WTC11 (cell line): ENCODE measurements at regions not wholly inside any gene's neighbourhood (a gene's known extent, or its start where the extent isn't known, plus 50 kb on each side); places are given as distances from the start of the nearest gene placed in this dataset.

Experiments
- ATAC-seq: fragments of 200-7000 bp; cut with Tn5 transposase; 2 replicates; pipeline ENCODE4 v1.10.0; 2021; ENCODE audit warnings: mild to moderate bottlenecking, moderate library complexity
- CTCF ChIA-PET: fragments of 300-600 bp; sonication (Branson Sonifier 250); formaldehyde crosslinking; loops from one replicate; lab custom pipeline; 2021; ENCODE audit warnings: antibody characterized with exemption; lab: Charles Lee
- POLR2A ChIA-PET: fragments of 350-600 bp; sonication (Branson Sonifier 250); formaldehyde crosslinking; loops from one replicate; lab custom pipeline; 2021; ENCODE audit warnings: antibody characterized with exemption; lab: Charles Lee
- DNase-seq: peaks from one replicate; pipeline ENCODE4 v3.0.0; 2021; ENCODE audit warnings: low spot score
- H3K27ac Mint-ChIP-seq: 2 replicates; pipeline ENCODE4 v1.8.0; 2021; ENCODE audit warnings: mixed read lengths
- H3K27me3 Mint-ChIP-seq: 2 replicates; pipeline ENCODE4 v1.8.0; 2021; ENCODE audit warnings: low read depth, mild to moderate bottlenecking, moderate library complexity, mixed read lengths
- H3K36me3 Mint-ChIP-seq: 2 replicates; pipeline ENCODE4 v1.8.0; 2021; ENCODE audit warnings: mixed read lengths
- H3K4me1 Mint-ChIP-seq: 2 replicates; pipeline ENCODE4 v1.8.0; 2022; ENCODE audit warnings: mixed read lengths
- H3K4me3 Mint-ChIP-seq: 2 replicates; pipeline ENCODE4 v1.8.0; 2021; ENCODE audit warnings: mild to moderate bottlenecking, moderate library complexity, mixed read lengths
- H3K9me3 Mint-ChIP-seq: 2 replicates; pipeline ENCODE4 v1.8.0; 2021; ENCODE audit warnings: mixed read lengths
- ARID4B ChIP-seq: sonication (generic); formaldehyde crosslinking; IDR thresholded peaks from 2 replicates; pipeline ENCODE4 v1.8.0; 2023; ENCODE audit warnings: missing genetic modification reagents, mild to moderate bottlenecking, borderline replicate concordance
- CREB1 ChIP-seq: sonication (generic); formaldehyde crosslinking; IDR thresholded peaks from 2 replicates; pipeline ENCODE4 v1.8.0; 2023; ENCODE audit warnings: mild to moderate bottlenecking, missing genetic modification reagents
- NR3C1 ChIP-seq: sonication (generic); formaldehyde crosslinking; conservative IDR thresholded peaks from 2 replicates; pipeline ENCODE4 v1.8.1; 2023; ENCODE audit warnings: low read depth, mild to moderate bottlenecking, missing genetic modification reagents
- PREB ChIP-seq: sonication (generic); formaldehyde crosslinking; IDR thresholded peaks from 2 replicates; pipeline ENCODE4 v1.8.1; 2022; ENCODE audit warnings: mild to moderate bottlenecking, missing genetic modification reagents, moderate library complexity, borderline replicate concordance
- RELA ChIP-seq: sonication (generic); formaldehyde crosslinking; IDR thresholded peaks from 2 replicates; pipeline ENCODE4 v1.8.1; 2022; ENCODE audit warnings: missing genetic modification reagents, mild to moderate bottlenecking, borderline replicate concordance
- SMAD3 ChIP-seq: sonication (generic); formaldehyde crosslinking; IDR thresholded peaks from 2 replicates; pipeline ENCODE4 v1.8.0; 2022; ENCODE audit warnings: missing genetic modification reagents, mild to moderate bottlenecking, borderline replicate concordance
- TCF7 ChIP-seq: sonication (generic); formaldehyde crosslinking; IDR thresholded peaks from 2 replicates; pipeline ENCODE4 v1.8.0; 2022; ENCODE audit warnings: mild to moderate bottlenecking, low read depth, missing genetic modification reagents, moderate library complexity
- TP53 ChIP-seq: sonication (generic); formaldehyde crosslinking; IDR thresholded peaks from 2 replicates; pipeline ENCODE4 v1.8.1; 2023; ENCODE audit warnings: mild to moderate bottlenecking, missing genetic modification reagents
- USF1 ChIP-seq: sonication (generic); formaldehyde crosslinking; IDR thresholded peaks from 2 replicates; pipeline ENCODE4 v1.8.0; 2022; ENCODE audit warnings: mild to moderate bottlenecking, missing genetic modification reagents
- ZNF281 ChIP-seq: sonication (generic); formaldehyde crosslinking; IDR thresholded peaks from 2 replicates; pipeline ENCODE4 v1.8.0; 2023; ENCODE audit warnings: mild to moderate bottlenecking, missing genetic modification reagents
- TF ChIP-seq, protein P1 (sequence below): sonication (generic); formaldehyde crosslinking; IDR thresholded peaks from 2 replicates; pipeline ENCODE4 v1.8.0; 2022; ENCODE audit warnings: missing genetic modification reagents
- TF ChIP-seq, protein P2 (sequence below): sonication (generic); formaldehyde crosslinking; conservative IDR thresholded peaks from 2 replicates; pipeline ENCODE4 v1.8.1; 2023; ENCODE audit warnings: mild to moderate bottlenecking, low read depth, missing genetic modification reagents, moderate library complexity

GRCh38 chr12:58253663-58254062 lies 312.3 kb downstream of the ATP23 start:
- no peaks in the 10 kb centered on the region for H3K36me3 Mint-ChIP-seq
- TF ChIP-seq SMAD3 (CRISPR knock-in tag), result no peak
- TF ChIP-seq, all 79 proteins: peak for 0
- DNase-seq (no peak), ATAC-seq (no peak)
- CTCF ChIA-PET, result no interaction called here
- Mint-ChIP-seq H3K9me3 (peaks cover 9% of the 10 kb centered on the region), H3K27ac (no peak overlapping the region), H3K4me1 (peaks cover 3% of the 10 kb centered on the region; the same call in 1 of the 2 replicates), H3K27me3 (peaks cover 2% of the 10 kb centered on the region; the same call in 1 of the 2 replicates), H3K4me3 (no peak overlapping the region)
- POLR2A ChIA-PET, result no interaction called here

DNA sequence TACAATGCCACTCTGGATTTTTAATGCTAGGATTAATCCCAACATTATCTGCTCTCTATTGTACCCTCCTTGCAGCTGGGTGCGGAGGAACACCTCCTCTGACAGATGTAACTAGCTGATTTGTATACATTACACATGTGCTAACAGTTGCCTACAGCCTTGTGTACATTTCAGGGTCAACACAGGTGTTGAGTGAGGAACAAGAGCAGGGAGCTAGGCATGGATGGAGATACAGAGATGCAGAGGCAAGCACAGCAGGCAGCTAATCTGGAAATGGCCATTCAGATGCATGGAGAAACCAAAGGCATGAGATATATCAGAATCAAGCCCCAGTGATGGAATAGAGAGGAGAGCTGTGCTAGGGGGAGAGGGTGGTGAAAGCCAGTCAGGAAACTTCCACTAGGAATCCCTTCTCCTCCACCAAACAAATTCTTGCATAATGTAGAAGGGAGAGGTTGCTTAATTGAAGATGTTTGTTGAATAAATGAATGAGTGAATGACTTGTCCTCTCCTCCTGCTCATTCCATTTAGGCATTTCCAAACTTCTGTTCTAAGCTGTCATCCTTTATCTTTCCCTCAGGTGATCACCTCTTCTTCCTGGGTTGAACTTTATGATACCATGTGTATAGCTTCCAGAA lies 313.2 kb downstream of the ATP23 start:
- H3K27ac Mint-ChIP-seq, result no peak overlapping the region
- ChIA-PET POLR2A (no interaction called here), CTCF (no interaction called here)
- H3K4me1 Mint-ChIP-seq, result peaks cover 3% of the 10 kb centered on the region; the same call in 1 of the 2 replicates
- TF ChIP-seq, protein P1, sequence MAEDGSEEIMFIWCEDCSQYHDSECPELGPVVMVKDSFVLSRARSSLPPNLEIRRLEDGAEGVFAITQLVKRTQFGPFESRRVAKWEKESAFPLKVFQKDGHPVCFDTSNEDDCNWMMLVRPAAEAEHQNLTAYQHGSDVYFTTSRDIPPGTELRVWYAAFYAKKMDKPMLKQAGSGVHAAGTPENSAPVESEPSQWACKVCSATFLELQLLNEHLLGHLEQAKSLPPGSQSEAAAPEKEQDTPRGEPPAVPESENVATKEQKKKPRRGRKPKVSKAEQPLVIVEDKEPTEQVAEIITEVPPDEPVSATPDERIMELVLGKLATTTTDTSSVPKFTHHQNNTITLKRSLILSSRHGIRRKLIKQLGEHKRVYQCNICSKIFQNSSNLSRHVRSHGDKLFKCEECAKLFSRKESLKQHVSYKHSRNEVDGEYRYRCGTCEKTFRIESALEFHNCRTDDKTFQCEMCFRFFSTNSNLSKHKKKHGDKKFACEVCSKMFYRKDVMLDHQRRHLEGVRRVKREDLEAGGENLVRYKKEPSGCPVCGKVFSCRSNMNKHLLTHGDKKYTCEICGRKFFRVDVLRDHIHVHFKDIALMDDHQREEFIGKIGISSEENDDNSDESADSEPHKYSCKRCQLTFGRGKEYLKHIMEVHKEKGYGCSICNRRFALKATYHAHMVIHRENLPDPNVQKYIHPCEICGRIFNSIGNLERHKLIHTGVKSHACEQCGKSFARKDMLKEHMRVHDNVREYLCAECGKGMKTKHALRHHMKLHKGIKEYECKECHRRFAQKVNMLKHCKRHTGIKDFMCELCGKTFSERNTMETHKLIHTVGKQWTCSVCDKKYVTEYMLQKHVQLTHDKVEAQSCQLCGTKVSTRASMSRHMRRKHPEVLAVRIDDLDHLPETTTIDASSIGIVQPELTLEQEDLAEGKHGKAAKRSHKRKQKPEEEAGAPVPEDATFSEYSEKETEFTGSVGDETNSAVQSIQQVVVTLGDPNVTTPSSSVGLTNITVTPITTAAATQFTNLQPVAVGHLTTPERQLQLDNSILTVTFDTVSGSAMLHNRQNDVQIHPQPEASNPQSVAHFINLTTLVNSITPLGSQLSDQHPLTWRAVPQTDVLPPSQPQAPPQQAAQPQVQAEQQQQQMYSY, result no peak
- TF ChIP-seq RELA (CRISPR knock-in tag) (no peak), TP53 (no peak)
- H3K4me3 Mint-ChIP-seq, result no peak overlapping the region
- H3K36me3 Mint-ChIP-seq, result no peaks in the 10 kb centered on the region
- H3K9me3 Mint-ChIP-seq, result peaks cover 9% of the 10 kb centered on the region
- H3K27me3 Mint-ChIP-seq, result peaks cover 2% of the 10 kb centered on the region; the same call in 1 of the 2 replicates
- DNase-seq (no peak), ATAC-seq (no peak)

GRCh38 chr12:58262796-58263195 lies 321.4 kb downstream of the ATP23 start:
- H3K4me3 Mint-ChIP-seq, result no peak overlapping the region
- TF ChIP-seq TCF7 (CRISPR knock-in tag), result no peak
- TF ChIP-seq, protein P2, sequence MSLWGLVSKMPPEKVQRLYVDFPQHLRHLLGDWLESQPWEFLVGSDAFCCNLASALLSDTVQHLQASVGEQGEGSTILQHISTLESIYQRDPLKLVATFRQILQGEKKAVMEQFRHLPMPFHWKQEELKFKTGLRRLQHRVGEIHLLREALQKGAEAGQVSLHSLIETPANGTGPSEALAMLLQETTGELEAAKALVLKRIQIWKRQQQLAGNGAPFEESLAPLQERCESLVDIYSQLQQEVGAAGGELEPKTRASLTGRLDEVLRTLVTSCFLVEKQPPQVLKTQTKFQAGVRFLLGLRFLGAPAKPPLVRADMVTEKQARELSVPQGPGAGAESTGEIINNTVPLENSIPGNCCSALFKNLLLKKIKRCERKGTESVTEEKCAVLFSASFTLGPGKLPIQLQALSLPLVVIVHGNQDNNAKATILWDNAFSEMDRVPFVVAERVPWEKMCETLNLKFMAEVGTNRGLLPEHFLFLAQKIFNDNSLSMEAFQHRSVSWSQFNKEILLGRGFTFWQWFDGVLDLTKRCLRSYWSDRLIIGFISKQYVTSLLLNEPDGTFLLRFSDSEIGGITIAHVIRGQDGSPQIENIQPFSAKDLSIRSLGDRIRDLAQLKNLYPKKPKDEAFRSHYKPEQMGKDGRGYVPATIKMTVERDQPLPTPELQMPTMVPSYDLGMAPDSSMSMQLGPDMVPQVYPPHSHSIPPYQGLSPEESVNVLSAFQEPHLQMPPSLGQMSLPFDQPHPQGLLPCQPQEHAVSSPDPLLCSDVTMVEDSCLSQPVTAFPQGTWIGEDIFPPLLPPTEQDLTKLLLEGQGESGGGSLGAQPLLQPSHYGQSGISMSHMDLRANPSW (CRISPR knock-in tag), result no peak
- TF ChIP-seq CREB1 (CRISPR knock-in tag), result no peak
- TF ChIP-seq NR3C1, result no peak
- no peak for TF ChIP-seq ARID4B (CRISPR knock-in tag)
- no peak for TF ChIP-seq ZNF281
- no peak for TF ChIP-seq USF1 (CRISPR knock-in tag)
- no peak for TF ChIP-seq PREB

More at GRCh38 chr12:58262796-58263195, 321.4 kb downstream of the ATP23 start:
- no peak for DNase-seq
- no peak for ATAC-seq
- ChIA-PET CTCF (no interaction called here), POLR2A (interaction anchor here (0.5 kb wide), 1 partner anchor 1055 kb away, joined by 3 read pairs; no protein-coding TSS in a partner anchor)
- Mint-ChIP-seq H3K9me3 (peaks cover 13% of the 10 kb centered on the region), H3K36me3 (no peaks in the 10 kb centered on the region), H3K27me3 (no peaks in the 10 kb centered on the region; the same call in 1 of the 2 replicates), H3K27ac (no peak overlapping the region), H3K4me1 (peaks cover 4% of the 10 kb centered on the region; the same call in 1 of the 2 replicates)
